AG04449 (cell line): ENCODE measurements at regions not wholly inside any gene's neighbourhood (a gene's known extent, or its start where the extent isn't known, plus 50 kb on each side); places are given as distances from the start of the nearest gene placed in this dataset.
A peak's percentile ranks its signal among the peaks of the same experiment; 100 is the strongest.

Experiments used
- CTCF ChIA-PET: fragments of 350-600 bp; formaldehyde crosslinking; extraction: SDS; loops from one replicate; lab custom pipeline; 2021; ENCODE audit warnings: antibody characterized with exemption; lab: Yijun Ruan, JAX
- POLR2A ChIA-PET: fragments of 400-600, 350-600 bp; formaldehyde crosslinking; extraction: SDS; loops from one replicate; lab custom pipeline; 2020; ENCODE audit warnings: antibody characterized with exemption, inconsistent platforms; lab: Yijun Ruan, JAX
- DNase-seq: peaks from one replicate; pipeline ENCODE4 v3.0.0-alpha.2; 2010; ENCODE audit warnings: low read depth, low spot score
- H3K4me3 ChIP-seq: 2 replicates; pipeline ENCODE4 v1.5.1; 2011; ENCODE audit warnings: low read depth, mild to moderate bottlenecking, control low read depth, low read length
- TF ChIP-seq, protein P1 (sequence below): IDR thresholded peaks from one replicate; pipeline ENCODE4 v1.5.1; 2011; ENCODE audit warnings: mild to moderate bottlenecking, moderate library complexity, low read length, control low read depth, inconsistent platforms; ENCODE audit not compliant: insufficient read depth; ENCODE audit errors: missing control alignments

DNA sequence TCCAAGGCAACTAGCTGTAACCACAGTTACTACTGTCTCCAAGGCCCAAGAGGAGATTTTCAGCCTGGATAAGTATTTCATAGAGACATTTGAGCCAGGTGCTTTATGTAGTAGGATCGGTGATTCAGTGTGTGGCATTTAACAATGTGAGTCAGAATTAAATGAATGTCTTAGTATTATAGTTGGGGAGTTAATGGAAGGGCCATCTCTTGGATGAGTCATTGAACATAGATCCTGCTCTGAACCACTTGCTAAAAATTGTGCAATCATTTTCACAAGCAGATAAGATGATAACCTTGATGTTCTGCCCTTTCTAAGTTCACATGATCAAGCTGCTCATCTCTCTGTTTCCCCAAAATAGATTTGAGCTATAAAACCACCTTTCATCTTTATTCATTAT lies 668.9 kb upstream of the CITED2 start:
- peak; percentile 77 for DNase-seq
- ChIA-PET CTCF (interaction anchor here (1.0 to 1.2 kb wide), 2 partner anchors 674 kb away, joined by 3 to 4 read pairs; no protein-coding TSS in a partner anchor), POLR2A (interaction anchor here (3.5 kb wide), 1 partner anchor 669 kb away, joined by 16 read pairs; the partner anchor contains the start of gene CITED2)
- H3K4me3 ChIP-seq = no peak overlapping the region
- TF ChIP-seq, protein P1, sequence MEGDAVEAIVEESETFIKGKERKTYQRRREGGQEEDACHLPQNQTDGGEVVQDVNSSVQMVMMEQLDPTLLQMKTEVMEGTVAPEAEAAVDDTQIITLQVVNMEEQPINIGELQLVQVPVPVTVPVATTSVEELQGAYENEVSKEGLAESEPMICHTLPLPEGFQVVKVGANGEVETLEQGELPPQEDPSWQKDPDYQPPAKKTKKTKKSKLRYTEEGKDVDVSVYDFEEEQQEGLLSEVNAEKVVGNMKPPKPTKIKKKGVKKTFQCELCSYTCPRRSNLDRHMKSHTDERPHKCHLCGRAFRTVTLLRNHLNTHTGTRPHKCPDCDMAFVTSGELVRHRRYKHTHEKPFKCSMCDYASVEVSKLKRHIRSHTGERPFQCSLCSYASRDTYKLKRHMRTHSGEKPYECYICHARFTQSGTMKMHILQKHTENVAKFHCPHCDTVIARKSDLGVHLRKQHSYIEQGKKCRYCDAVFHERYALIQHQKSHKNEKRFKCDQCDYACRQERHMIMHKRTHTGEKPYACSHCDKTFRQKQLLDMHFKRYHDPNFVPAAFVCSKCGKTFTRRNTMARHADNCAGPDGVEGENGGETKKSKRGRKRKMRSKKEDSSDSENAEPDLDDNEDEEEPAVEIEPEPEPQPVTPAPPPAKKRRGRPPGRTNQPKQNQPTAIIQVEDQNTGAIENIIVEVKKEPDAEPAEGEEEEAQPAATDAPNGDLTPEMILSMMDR = no peak

DNA sequence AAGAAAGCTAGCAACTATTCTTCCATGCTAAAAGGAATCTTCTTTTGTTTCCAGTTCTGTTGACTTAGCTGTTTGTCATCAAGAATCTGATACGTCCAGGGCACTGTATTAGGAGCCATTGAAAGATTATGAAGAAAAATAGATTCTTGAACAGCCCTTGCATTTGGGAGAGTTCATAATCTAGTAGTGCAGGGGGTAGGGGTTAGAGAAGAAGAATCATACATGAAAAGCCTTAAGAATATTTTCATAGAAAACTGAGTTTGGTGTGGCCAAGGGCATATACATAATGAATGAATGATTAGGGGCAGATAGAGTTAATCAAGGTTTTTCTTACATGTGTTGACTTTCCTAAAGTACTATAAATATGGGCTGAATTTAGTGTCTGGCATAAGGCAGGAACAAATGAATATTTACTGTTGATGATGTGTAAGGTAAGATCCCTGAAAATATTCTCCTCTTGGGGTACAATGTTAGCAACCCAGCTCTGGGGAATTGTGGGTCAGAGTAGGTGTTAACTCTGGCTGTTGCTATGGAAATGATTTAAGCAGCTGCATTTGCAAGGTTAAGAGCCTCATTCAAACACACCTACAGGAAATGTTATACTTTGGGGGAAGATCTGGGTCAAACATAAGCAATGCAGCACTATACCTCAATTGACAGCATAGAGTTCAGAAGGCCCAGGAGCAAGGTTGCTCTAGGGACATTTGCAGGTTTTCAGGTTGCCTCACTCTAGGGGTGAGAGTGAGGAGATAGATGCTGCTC lies 667.3 kb upstream of the CITED2 start:
- POLR2A ChIA-PET = no interaction called here
- CTCF ChIA-PET = interaction anchor here (0.9 to 1.0 kb wide), 2 partner anchors 11 to 677 kb away, joined by 3 to 4 read pairs; no protein-coding TSS in a partner anchor
- no peak for DNase-seq
- TF ChIP-seq, protein P1 = no peak
- no peak overlapping the region for H3K4me3 ChIP-seq

DNA sequence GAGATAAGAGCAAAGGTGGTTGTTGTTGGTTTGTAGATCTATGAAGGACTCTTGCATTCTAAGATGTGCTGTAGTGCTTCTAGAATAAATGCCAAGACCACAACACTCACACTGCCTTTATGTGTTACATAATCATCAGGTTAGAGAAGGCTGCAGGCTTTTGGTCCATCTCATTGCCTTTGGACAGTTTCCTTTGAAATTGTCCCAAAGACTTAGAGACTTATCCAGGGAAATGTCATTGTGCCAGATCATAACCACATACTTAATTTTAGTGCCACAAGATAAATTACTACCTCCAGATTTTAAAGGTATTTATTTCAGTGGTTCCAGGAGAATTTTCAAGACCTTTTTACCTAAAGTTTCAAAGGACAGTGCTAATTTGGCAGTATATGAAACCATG lies 666.6 kb upstream of the CITED2 start:
- no peak overlapping the region for H3K4me3 ChIP-seq
- TF ChIP-seq, protein P1 = no peak
- ChIA-PET CTCF (no interaction called here), POLR2A (interaction anchor here (0.6 kb wide), 1 partner anchor 38 kb away, joined by 3 read pairs; no protein-coding TSS in a partner anchor)
- DNase-seq = no peak

DNA sequence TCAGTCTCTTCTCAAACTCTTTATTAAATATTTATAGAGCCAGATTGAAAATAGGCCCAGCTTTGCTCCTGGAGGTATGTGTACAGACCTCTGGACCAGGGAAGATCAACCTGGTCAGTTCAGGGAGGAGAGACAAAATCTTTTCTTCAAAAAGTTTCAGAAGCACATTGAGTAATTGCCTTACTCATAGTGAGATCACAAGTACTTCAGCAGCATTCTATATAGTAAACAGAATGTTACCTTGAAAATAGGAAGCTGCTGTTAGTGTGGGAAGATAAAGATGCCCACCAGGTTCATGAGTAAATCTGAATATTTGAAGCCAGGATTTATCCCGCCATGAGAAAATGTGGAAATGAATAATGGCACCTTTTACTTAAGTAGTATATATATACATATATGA lies 665.9 kb upstream of the CITED2 start:
- CTCF ChIA-PET = no interaction called here
- DNase-seq = no peak
- no peak overlapping the region for H3K4me3 ChIP-seq
- TF ChIP-seq, protein P1 = no peak
- POLR2A ChIA-PET = interaction anchor here (0.6 kb wide), 1 partner anchor 38 kb away, joined by 3 read pairs; no protein-coding TSS in a partner anchor

DNA sequence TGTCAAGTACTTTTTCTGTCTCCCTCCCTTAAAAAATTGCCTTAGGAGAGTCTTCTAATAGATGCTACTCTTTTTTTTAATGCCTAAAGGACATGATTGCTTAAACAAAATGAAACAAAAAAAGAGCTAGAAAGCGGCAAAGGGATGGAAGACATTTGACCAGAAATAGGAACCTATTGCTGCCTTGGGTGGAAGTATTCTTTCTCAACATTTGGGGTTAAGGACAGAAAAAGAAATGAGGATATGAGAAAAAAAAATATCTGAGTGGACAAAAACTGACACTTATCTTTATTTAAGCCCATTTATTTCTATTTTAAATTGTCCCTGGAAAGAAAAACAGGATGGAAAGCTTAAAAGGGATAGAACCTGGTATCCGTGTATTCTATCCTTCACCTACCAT lies 664.9 kb upstream of the CITED2 start:
- TF ChIP-seq, protein P1 = no peak
- CTCF ChIA-PET = interaction anchor here (0.9 kb wide), 1 partner anchor 9 kb away, joined by 3 read pairs; no protein-coding TSS in a partner anchor
- no peak overlapping the region for H3K4me3 ChIP-seq
- POLR2A ChIA-PET = no interaction called here
- DNase-seq = no peak

DNA sequence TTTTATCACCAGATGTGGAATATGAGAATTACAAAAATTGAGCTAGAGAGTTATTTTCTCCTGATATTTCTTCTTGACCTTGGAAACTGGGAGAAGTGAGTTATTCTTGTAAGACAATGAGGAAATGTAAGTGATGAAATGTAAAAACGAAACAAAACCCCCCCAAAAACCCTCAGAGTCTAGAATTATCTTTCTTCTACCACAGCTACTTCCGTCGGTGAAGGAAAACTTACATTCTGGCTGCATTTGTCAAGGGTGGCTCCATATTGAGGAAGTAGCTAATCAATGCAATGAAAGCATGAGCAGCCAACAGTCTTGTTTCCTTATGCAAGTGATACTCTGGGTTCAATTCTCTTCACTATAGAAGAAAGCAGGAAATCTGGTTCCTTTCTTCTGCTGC lies 661.7 kb upstream of the CITED2 start:
- POLR2A ChIA-PET = no interaction called here
- CTCF ChIA-PET = no interaction called here
- no peak for DNase-seq
- no peak overlapping the region for H3K4me3 ChIP-seq
- TF ChIP-seq, protein P1 = no peak
